Colonic mucosa (tissue), 4 donors: ENCODE measurements at regions not wholly inside any gene's neighbourhood (a gene's known extent, or its start where the extent isn't known, plus 50 kb on each side); places are given as distances from the start of the nearest gene placed in this dataset.

Experiments
- DNase-seq: peaks from one replicate; pipeline ENCODE4 v3.0.0-alpha.2; 2020
- H3K27ac ChIP-seq: fragments of 200-600 bp; one replicate; pipeline ENCODE4 v1.8.0; 2021
- H3K27me3 ChIP-seq: fragments of 200-600 bp; one replicate; pipeline ENCODE4 v1.8.0; 2021
- H3K36me3 ChIP-seq: fragments of 200-600 bp; one replicate; pipeline ENCODE4 v1.8.0; 2021
- H3K4me1 ChIP-seq: fragments of 200-600 bp; one replicate; pipeline ENCODE4 v1.8.0; 2021; ENCODE audit warnings: mild to moderate bottlenecking
- H3K4me3 ChIP-seq: fragments of 200-600 bp; one replicate; pipeline ENCODE4 v1.8.0; 2021
- H3K9ac ChIP-seq, 2 donors: one replicate each; pipeline ENCODE4 v1.7.0; 2013; ENCODE audit warnings: control low read depth in 2 of 2, low read depth in 2 of 2, low read length in 2 of 2
- H3K9me3 ChIP-seq: fragments of 200-600 bp; one replicate; pipeline ENCODE4 v1.8.0; 2021
- CTCF ChIP-seq: fragments of 200-600 bp; IDR thresholded peaks from one replicate; pipeline ENCODE4 v1.8.0; 2022; ENCODE audit warnings: antibody characterized with exemption, mild to moderate bottlenecking
- intact Hi-C: fragments of 100-400 bp; cut with DNase I; formaldehyde crosslinking; loops from one replicate; pipeline ENCODE4 v1.14.1; 2022
- donor health status: healthy.
- donor health status: DM: no; HTN: no; CAD: no.
- donor health status: DM: no; HTN: no; CAD: no.

DNA sequence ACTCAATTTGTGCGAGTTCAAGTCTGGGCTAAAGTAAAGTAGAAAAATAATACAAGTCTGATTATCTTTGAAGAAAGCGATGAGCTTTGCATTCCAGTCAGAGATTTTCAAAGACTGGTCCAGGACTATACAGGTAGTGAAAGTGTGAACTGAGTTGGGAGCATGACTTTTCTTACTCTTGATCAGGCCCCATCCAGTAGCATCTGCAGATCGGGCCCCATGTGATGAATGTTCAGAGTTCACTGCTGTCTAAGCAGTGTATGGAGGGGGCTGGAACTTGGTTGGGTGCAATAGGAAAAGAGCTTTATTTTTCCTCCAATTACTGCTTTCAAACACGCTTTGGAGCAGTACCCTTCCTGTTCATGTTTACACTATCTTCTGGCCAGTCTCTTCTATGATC is 747.4 kb upstream of the ID2 start:
- intact Hi-C loops = no loop called here
- Histone ChIP-seq H3K4me1 (no peaks in the 10 kb centered on the region), H3K9ac (no peak overlapping the region), H3K9me3 (no peaks in the 10 kb centered on the region), H3K27ac (no peak overlapping the region), H3K36me3 (no peaks in the 10 kb centered on the region), H3K4me3 (no peak overlapping the region), H3K27me3 (no peaks in the 10 kb centered on the region)
- DNase-seq = no peak
- no peak for TF ChIP-seq CTCF

GRCh38 chr2:7937082-7937481 is 744.8 kb upstream of the ID2 start:
- H3K9me3 ChIP-seq = no peaks in the 10 kb centered on the region
- no peaks in the 10 kb centered on the region for H3K27me3 ChIP-seq
- no peak overlapping the region for H3K9ac ChIP-seq
- no peaks in the 10 kb centered on the region for H3K4me1 ChIP-seq
- no peaks in the 10 kb centered on the region for H3K36me3 ChIP-seq
- no peak for TF ChIP-seq CTCF
- H3K27ac ChIP-seq = no peak overlapping the region
- intact Hi-C loops = no loop called here
- DNase-seq = no peak
- no peak overlapping the region for H3K4me3 ChIP-seq

GRCh38 chr2:7940723-7941122 is 741.1 kb upstream of the ID2 start:
- DNase-seq = no peak
- Histone ChIP-seq H3K4me3 (no peak overlapping the region), H3K36me3 (no peaks in the 10 kb centered on the region), H3K27ac (peak overlapping the region; percentile 81), H3K4me1 (no peaks in the 10 kb centered on the region), H3K9ac (no peak overlapping the region), H3K9me3 (no peaks in the 10 kb centered on the region), H3K27me3 (no peaks in the 10 kb centered on the region)
- intact Hi-C loops = no loop called here
- no peak for TF ChIP-seq CTCF

DNA sequence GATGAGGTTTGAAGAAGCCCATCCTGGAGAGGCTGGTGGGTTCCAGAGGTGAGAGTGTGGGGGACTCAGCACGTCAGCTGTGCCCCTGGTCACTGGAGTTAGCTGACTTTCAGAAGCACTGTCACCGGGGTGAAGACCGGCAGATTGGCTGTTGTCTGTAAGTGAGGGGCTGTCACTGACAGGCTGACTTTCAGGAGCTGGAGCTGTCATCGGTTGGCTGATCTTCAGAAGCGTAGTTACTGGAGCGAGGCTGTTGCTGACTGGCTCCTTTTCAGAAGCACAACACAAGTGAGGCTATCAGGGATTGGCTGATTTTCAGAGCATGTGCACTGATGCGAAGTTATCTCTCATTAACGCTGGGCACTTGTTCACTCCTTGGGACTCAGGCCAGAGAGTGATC is 738.4 kb upstream of the ID2 start:
- no peaks in the 10 kb centered on the region for H3K36me3 ChIP-seq
- no peak for DNase-seq

GRCh38 chr2:7945026-7945425 is 736.8 kb upstream of the ID2 start:
- no peak overlapping the region for H3K9ac ChIP-seq
- intact Hi-C loops = no loop called here
- H3K4me1 ChIP-seq = no peaks in the 10 kb centered on the region
- H3K4me3 ChIP-seq = no peak overlapping the region
- H3K27ac ChIP-seq = no peak overlapping the region
- no peaks in the 10 kb centered on the region for H3K9me3 ChIP-seq
- TF ChIP-seq CTCF = no peak
- no peaks in the 10 kb centered on the region for H3K27me3 ChIP-seq
- no peaks in the 10 kb centered on the region for H3K36me3 ChIP-seq
- no peak for DNase-seq

More for the DNA sequence above, 738.4 kb upstream of the ID2 start:
- intact Hi-C loops = no loop called here
- H3K4me3 ChIP-seq = no peak overlapping the region
- TF ChIP-seq CTCF = no peak
- H3K27ac ChIP-seq = no peak overlapping the region
- H3K9me3 ChIP-seq = no peaks in the 10 kb centered on the region
- no peak overlapping the region for H3K9ac ChIP-seq
- no peaks in the 10 kb centered on the region for H3K4me1 ChIP-seq
- no peaks in the 10 kb centered on the region for H3K27me3 ChIP-seq

DNA sequence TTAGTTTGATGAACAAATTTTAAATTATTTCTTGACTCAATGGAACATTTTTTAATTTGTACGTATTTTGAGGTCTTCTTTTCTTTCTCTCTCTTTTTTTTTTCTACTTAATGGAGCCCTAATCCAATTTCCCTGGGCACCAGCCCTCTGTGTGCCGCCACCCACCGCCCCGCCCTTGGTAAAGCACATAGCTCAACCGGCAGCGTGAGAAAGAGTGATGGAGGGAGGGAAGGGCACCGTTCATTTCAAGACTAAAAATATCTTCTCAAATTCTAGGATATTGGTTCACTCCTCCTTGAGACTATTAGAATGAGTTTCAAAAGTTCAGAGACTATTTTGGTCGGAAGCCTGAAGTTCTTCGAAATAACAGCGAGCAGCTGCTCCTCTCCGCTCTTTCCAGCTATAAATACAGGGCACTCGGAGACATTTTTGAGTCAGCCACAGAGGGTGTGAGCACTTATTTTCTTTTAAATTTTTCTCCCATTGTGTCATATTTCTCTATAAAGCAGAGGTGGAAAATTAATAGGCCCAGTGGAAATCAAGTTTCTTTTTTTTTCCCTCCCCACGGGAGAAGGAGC is 731.7 kb upstream of the ID2 start:
- no peaks in the 10 kb centered on the region for H3K4me1 ChIP-seq
- intact Hi-C loops = no loop called here
- H3K4me3 ChIP-seq = no peak overlapping the region
- no peak overlapping the region for H3K27ac ChIP-seq
- no peaks in the 10 kb centered on the region for H3K9me3 ChIP-seq
- no peak overlapping the region for H3K9ac ChIP-seq
- DNase-seq = no peak
- TF ChIP-seq CTCF = no peak
- H3K36me3 ChIP-seq = no peaks in the 10 kb centered on the region
- no peaks in the 10 kb centered on the region for H3K27me3 ChIP-seq
